Fibroblast of the aortic adventitia (primary cell): ENCODE measurements at regions not wholly inside any gene's neighbourhood (a gene's known extent, or its start where the extent isn't known, plus 50 kb on each side); places are given as distances from the start of the nearest gene placed in this dataset.

ENCODE experiments used
- DNase-seq: peaks from one replicate; pipeline ENCODE4 v3.0.0-alpha.2; 2010; ENCODE audit warnings: low read depth
- H3K4me3 ChIP-seq: 2 replicates; pipeline ENCODE4 v1.5.1; 2011; ENCODE audit warnings: low read depth, mild to moderate bottlenecking, control low read depth, low read length, moderate library complexity
- CTCF ChIP-seq: IDR thresholded peaks from 2 replicates; pipeline ENCODE4 v1.5.1; 2011; ENCODE audit warnings: mild to moderate bottlenecking, low read length, control low read depth, inconsistent platforms; ENCODE audit not compliant: insufficient read depth

- no peak for TF ChIP-seq CTCF
- DNase-seq: no peak
- H3K4me3 ChIP-seq: no peak overlapping the region
Measured at GRCh38 chr16:26554030-26554429, 512.7 kb upstream of the C16orf82 start.

- TF ChIP-seq CTCF: no peak
- DNase-seq: no peak
- no peak overlapping the region for H3K4me3 ChIP-seq
Measured at GRCh38 chr16:26561303-26561702, 505.4 kb upstream of the C16orf82 start.

- H3K4me3 ChIP-seq: no peak overlapping the region
- no peak for TF ChIP-seq CTCF
- no peak for DNase-seq
Measured at GRCh38 chr16:26563018-26563417, 503.7 kb upstream of the C16orf82 start.

GRCh38 chr16:26567356-26567755, 499.4 kb upstream of the C16orf82 start:
- DNase-seq: no peak
- no peak overlapping the region for H3K4me3 ChIP-seq
- TF ChIP-seq CTCF: no peak

GRCh38 chr16:26569793-26570192, 496.9 kb upstream of the C16orf82 start:
- no peak overlapping the region for H3K4me3 ChIP-seq
- no peak for TF ChIP-seq CTCF
- no peak for DNase-seq

GRCh38 chr16:26578748-26579147, 488.0 kb upstream of the C16orf82 start:
- no peak for DNase-seq
- no peak overlapping the region for H3K4me3 ChIP-seq
- no peak for TF ChIP-seq CTCF

- no peak for DNase-seq
- no peak overlapping the region for H3K4me3 ChIP-seq
- no peak for TF ChIP-seq CTCF
Measured at GRCh38 chr16:26583803-26584202, 482.9 kb upstream of the C16orf82 start.
